H54 (cell line): ENCODE measurements at regions not wholly inside any gene's neighbourhood (a gene's known extent, or its start where the extent isn't known, plus 50 kb on each side); places are given as distances from the start of the nearest gene placed in this dataset.

Experiments
- DNase-seq: peaks from one replicate; pipeline ENCODE4 v3.0.0; 2011; ENCODE audit warnings: low spot score, mixed read lengths; ENCODE audit not compliant: insufficient read length
- FAIRE-seq: peaks from 3 replicates; lab custom pipeline; 2011; peaks lifted over from hg19 to GRCh38; lab: Jason Lieb, UNC
- POLR2A ChIP-seq: IDR thresholded peaks from 2 replicates; pipeline ENCODE4 v1.6.1; 2011; ENCODE audit warnings: low read depth, mild to moderate bottlenecking, low read length

GRCh38 chr5:89932771-89933181, 476.8 kb downstream of the CETN3 start:
- FAIRE-seq (no peak), DNase-seq (no peak)
- no peak for TF ChIP-seq POLR2A

- TF ChIP-seq POLR2A: no peak
- FAIRE-seq (peak; percentile 92), DNase-seq (no peak)
Observed at GRCh38 chr5:89930591-89931392, 478.8 kb downstream of the CETN3 start.

GRCh38 chr5:89929834-89930233, 479.7 kb downstream of the CETN3 start:
- DNase-seq (no peak), FAIRE-seq (no peak)
- no peak for TF ChIP-seq POLR2A

- no peak for DNase-seq
- TF ChIP-seq POLR2A: no peak
- peak; percentile 82 for FAIRE-seq
Observed at GRCh38 chr5:89929173-89929572, 480.4 kb downstream of the CETN3 start.

- FAIRE-seq (no peak), DNase-seq (no peak)
- TF ChIP-seq POLR2A: no peak
Observed at GRCh38 chr5:89922161-89922560, 487.4 kb downstream of the CETN3 start.

- DNase-seq (no peak), FAIRE-seq (no peak)
- no peak for TF ChIP-seq POLR2A
Observed at GRCh38 chr5:89917112-89917511, 492.4 kb downstream of the CETN3 start.

GRCh38 chr5:89916131-89916530, 493.4 kb downstream of the CETN3 start:
- no peak for TF ChIP-seq POLR2A
- DNase-seq (no peak), FAIRE-seq (no peak)

GRCh38 chr5:89908876-89909275, 500.7 kb downstream of the CETN3 start:
- FAIRE-seq: no peak
- DNase-seq: no peak
- TF ChIP-seq POLR2A: no peak

GRCh38 chr5:89904442-89904841, 505.1 kb downstream of the CETN3 start:
- no peak for TF ChIP-seq POLR2A
- FAIRE-seq: no peak
- no peak for DNase-seq

- TF ChIP-seq POLR2A: no peak
- FAIRE-seq (no peak), DNase-seq (no peak)
Observed at GRCh38 chr5:89901983-89902382, 507.6 kb downstream of the CETN3 start.

GRCh38 chr5:89901346-89901745, 508.2 kb downstream of the CETN3 start:
- DNase-seq: no peak
- no peak for FAIRE-seq
- TF ChIP-seq POLR2A: no peak

- TF ChIP-seq POLR2A: no peak
- FAIRE-seq (no peak), DNase-seq (no peak)
Observed at GRCh38 chr5:89900346-89900745, 509.2 kb downstream of the CETN3 start.

- DNase-seq: no peak
- FAIRE-seq: no peak
- no peak for TF ChIP-seq POLR2A
Observed at GRCh38 chr5:89899559-89899958, 510.0 kb downstream of the CETN3 start.

- no peak for DNase-seq
- no peak for TF ChIP-seq POLR2A
- FAIRE-seq: no peak
Observed at GRCh38 chr5:89893546-89893945, 516.0 kb downstream of the CETN3 start.

- no peak for FAIRE-seq
Observed at GRCh38 chr5:89885670-89886069, 523.9 kb downstream of the CETN3 start.

GRCh38 chr5:89883967-89884366, 525.6 kb downstream of the CETN3 start:
- no peak for TF ChIP-seq POLR2A
- no peak for FAIRE-seq
- DNase-seq: no peak

More at GRCh38 chr5:89885670-89886069, 523.9 kb downstream of the CETN3 start:
- TF ChIP-seq POLR2A: no peak
- no peak for DNase-seq
